Upper lobe of left lung (tissue), 4 donors: ENCODE measurements at regions not wholly inside any gene's neighbourhood (a gene's known extent, or its start where the extent isn't known, plus 50 kb on each side); places are given as distances from the start of the nearest gene placed in this dataset.

Experiments
- CTCF ChIP-seq, 6 experiments: fragments of 450-650 bp in 4 of 6; fragments of 200-600 bp in 2 of 6; sonication (generic) in 2 of 6; IDR thresholded peaks; one replicate each; pipeline ENCODE4 v1.5.1; 2016 to 2019; ENCODE audit warnings: antibody characterized with exemption in 6 of 6
- EP300 ChIP-seq, 4 donors: sonication (generic); formaldehyde crosslinking; IDR thresholded peaks; one replicate each; pipeline ENCODE4 v1.5.1; 2017; ENCODE audit warnings: antibody characterized with exemption in 4 of 4, control low read depth in 2 of 4

- TF ChIP-seq EP300 (IDR thresholded peaks at IDR 0.05), result no peak
- no peak for TF ChIP-seq CTCF (IDR thresholded peaks at IDR 0.05)
These were observed 1608.2 kb downstream of the GRIK2 start for GRCh38 chr6:103001724-103002123.
